ENCODE measurements at regions not wholly inside any gene's neighbourhood (a gene's known extent, or its start where the extent isn't known, plus 50 kb on each side); places are given as distances from the start of the nearest gene placed in this dataset.

DNA sequence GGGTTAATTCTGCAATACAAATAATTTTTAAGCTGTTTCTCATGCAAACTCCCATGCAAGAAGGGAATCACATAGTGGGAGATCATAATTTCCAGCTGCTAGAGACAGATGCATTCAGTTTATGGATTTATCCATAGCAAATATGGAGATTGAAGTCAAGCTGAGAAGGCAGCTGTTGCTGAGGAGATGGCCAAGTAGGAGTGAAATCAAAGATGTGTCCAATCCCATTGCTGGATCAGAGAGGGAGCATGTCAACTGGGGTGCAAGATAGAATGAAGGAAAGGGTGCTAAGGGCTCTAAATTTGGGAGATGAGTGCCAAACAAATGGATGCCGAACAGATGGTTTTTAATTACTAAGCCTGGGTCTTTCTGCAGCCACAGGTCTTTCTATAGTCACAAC lies 504.5 kb downstream of the NFIB start:
- TF ChIP-seq EZH2 (IDR thresholded peaks at IDR 0.05; ENCODE audit: borderline replicate concordance, low read depth, low read length, poor library complexity, severe bottlenecking): no peak
- TF ChIP-seq, protein P1, sequence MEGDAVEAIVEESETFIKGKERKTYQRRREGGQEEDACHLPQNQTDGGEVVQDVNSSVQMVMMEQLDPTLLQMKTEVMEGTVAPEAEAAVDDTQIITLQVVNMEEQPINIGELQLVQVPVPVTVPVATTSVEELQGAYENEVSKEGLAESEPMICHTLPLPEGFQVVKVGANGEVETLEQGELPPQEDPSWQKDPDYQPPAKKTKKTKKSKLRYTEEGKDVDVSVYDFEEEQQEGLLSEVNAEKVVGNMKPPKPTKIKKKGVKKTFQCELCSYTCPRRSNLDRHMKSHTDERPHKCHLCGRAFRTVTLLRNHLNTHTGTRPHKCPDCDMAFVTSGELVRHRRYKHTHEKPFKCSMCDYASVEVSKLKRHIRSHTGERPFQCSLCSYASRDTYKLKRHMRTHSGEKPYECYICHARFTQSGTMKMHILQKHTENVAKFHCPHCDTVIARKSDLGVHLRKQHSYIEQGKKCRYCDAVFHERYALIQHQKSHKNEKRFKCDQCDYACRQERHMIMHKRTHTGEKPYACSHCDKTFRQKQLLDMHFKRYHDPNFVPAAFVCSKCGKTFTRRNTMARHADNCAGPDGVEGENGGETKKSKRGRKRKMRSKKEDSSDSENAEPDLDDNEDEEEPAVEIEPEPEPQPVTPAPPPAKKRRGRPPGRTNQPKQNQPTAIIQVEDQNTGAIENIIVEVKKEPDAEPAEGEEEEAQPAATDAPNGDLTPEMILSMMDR (conservative IDR thresholded peaks at IDR 0.05; ENCODE audit: low read depth, low read length): no peak
- intact Hi-C loops (cut with micrococcal nuclease; ENCODE audit: unreplicated experiment): no loop called here
- POLR2A ChIA-PET (ENCODE audit: low non-redundant PET): no interaction called here

DNA sequence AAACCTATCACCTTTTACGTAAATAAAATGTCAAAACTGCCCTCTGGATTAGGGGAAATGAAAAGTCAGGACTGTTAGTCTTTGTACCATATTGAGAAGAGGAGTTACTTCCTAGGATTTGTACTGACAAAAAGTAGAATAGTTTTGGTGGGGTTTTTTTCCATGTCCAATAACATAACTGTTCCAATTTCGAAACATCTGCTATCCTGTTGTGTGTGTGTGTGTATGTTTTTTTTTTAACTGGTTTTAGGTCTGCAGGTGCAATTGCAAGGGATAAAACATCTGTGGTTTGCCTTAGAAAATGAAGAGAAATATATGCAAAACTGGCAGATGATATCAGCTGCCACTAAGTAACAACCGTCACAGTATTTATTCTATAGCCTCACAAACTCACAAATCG lies 506.8 kb downstream of the NFIB start:
- intact Hi-C loops (cut with micrococcal nuclease; ENCODE audit: unreplicated experiment): no loop called here
- DNase-seq (ENCODE audit: low spot score): no peak
- POLR2A ChIA-PET (ENCODE audit: low non-redundant PET): no interaction called here
- Histone ChIP-seq H3K4me1 (ENCODE audit: insufficient read depth, low read length, poor library complexity, severe bottlenecking) (no peaks in the 10 kb centered on the region), H3K27me3 (replicated peaks; ENCODE audit: insufficient read depth, low read depth, low read length, poor library complexity) (no peaks in the 10 kb centered on the region), H3K36me3 (ENCODE audit: insufficient read depth, low read length, poor library complexity, severe bottlenecking) (no peaks in the 10 kb centered on the region), H3K27ac (ENCODE audit: low read depth, low read length, poor library complexity, severe bottlenecking) (no peak overlapping the region), H3K4me3 (ENCODE audit: low read depth, low read length, poor library complexity, severe bottlenecking) (no peak overlapping the region), H3K9me3 (ENCODE audit: low read depth, low read length, poor library complexity, severe bottlenecking) (no peaks in the 10 kb centered on the region)
- CTCF ChIA-PET: no interaction called here
- BruUV-seq (replicated peaks): no TSS peak
- TF ChIP-seq, protein P1 (conservative IDR thresholded peaks at IDR 0.05; ENCODE audit: low read depth, low read length): no peak
- TF ChIP-seq EZH2 (IDR thresholded peaks at IDR 0.05; ENCODE audit: borderline replicate concordance, low read depth, low read length, poor library complexity, severe bottlenecking): no peak

More for the DNA sequence above, 504.5 kb downstream of the NFIB start:
- Histone ChIP-seq H3K27me3 (replicated peaks; ENCODE audit: insufficient read depth, low read depth, low read length, poor library complexity) (no peaks in the 10 kb centered on the region), H3K4me3 (ENCODE audit: low read depth, low read length, poor library complexity, severe bottlenecking) (no peak overlapping the region), H3K36me3 (ENCODE audit: insufficient read depth, low read length, poor library complexity, severe bottlenecking) (no peaks in the 10 kb centered on the region), H3K9me3 (ENCODE audit: low read depth, low read length, poor library complexity, severe bottlenecking) (no peaks in the 10 kb centered on the region), H3K27ac (ENCODE audit: low read depth, low read length, poor library complexity, severe bottlenecking) (no peak overlapping the region), H3K4me1 (ENCODE audit: insufficient read depth, low read length, poor library complexity, severe bottlenecking) (no peaks in the 10 kb centered on the region)
- no peak for DNase-seq (ENCODE audit: low spot score)
- CTCF ChIA-PET: no interaction called here
- BruUV-seq (replicated peaks): no TSS peak

DNA sequence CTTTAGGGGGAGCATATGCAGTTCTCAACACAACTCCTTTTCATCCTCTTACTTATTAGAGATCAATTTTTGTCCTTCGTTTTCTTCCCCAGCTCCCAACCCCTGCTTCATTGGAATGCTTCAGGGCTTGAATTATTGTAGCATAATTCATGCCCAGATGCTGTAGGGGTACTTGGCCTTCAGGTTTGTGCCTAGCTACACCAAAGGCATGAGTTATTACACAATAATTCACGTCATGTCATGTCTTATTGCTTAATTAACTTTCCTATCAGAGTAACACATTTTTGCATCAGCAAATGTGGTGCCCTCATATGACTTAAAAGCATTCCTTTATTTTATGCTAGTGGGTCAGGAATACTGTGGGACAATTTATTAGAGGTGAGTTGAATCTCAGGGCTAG lies 507.2 kb downstream of the NFIB start:
- Histone ChIP-seq H3K27me3 (replicated peaks; ENCODE audit: insufficient read depth, low read depth, low read length, poor library complexity) (no peaks in the 10 kb centered on the region), H3K27ac (ENCODE audit: low read depth, low read length, poor library complexity, severe bottlenecking) (no peak overlapping the region), H3K36me3 (ENCODE audit: insufficient read depth, low read length, poor library complexity, severe bottlenecking) (no peaks in the 10 kb centered on the region), H3K4me3 (ENCODE audit: low read depth, low read length, poor library complexity, severe bottlenecking) (no peak overlapping the region), H3K4me1 (ENCODE audit: insufficient read depth, low read length, poor library complexity, severe bottlenecking) (no peaks in the 10 kb centered on the region), H3K9me3 (ENCODE audit: low read depth, low read length, poor library complexity, severe bottlenecking) (no peaks in the 10 kb centered on the region)
- CTCF ChIA-PET: no interaction called here
- POLR2A ChIA-PET (ENCODE audit: low non-redundant PET): no interaction called here
- intact Hi-C loops (cut with micrococcal nuclease; ENCODE audit: unreplicated experiment): no loop called here
- no peak for DNase-seq (ENCODE audit: low spot score)
- no TSS peak for BruUV-seq (replicated peaks)
- TF ChIP-seq, protein P1 (conservative IDR thresholded peaks at IDR 0.05; ENCODE audit: low read depth, low read length): no peak
- no peak for TF ChIP-seq EZH2 (IDR thresholded peaks at IDR 0.05; ENCODE audit: borderline replicate concordance, low read depth, low read length, poor library complexity, severe bottlenecking)

Measured in A673 (cell line).